Stimulated activated CD8-positive, alpha-beta memory T cell treated with anti-CD3 and anti-CD28 coated beads, Interleukin-4, amount 100 ng/mL, for 24 hours (primary cell): ENCODE measurements at regions not wholly inside any gene's neighbourhood (a gene's known extent, or its start where the extent isn't known, plus 50 kb on each side); places are given as distances from the start of the nearest gene placed in this dataset.

Experiments
- DNase-seq: peaks from one replicate; pipeline ENCODE4 v3.0.0-alpha.2; 2020; ENCODE audit warnings: low read depth

DNA sequence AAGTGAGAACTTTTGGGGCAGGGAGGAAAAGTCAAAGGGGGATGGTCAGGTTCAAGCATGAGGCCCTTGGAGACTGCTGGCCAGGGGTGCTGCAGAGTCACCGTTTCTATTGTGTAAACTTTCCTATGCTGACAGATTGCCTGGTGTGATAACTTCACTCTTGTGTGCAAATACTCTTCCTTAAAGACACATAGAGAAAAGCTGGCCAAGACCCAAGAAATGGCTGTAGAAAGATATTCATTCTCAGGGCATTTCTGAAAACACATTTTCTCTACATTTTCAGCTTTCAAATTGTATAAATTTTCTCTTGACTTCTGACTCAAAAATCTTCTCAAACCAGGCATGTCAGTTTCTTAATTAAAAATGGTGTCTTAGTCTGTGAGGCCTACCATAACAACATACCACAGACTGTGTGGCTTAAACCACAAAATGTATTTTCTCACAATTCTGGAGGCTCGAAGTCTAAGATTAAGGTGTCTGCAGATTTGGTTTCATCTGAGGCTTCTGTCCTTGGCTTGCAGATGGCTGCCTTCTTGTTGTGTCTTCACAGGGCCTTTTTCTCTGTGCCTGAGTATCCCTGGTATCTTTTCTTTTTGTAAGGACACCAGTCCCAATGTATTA is 304.5 kb downstream of the KCNRG start:
- DNase-seq, result no peak

DNA sequence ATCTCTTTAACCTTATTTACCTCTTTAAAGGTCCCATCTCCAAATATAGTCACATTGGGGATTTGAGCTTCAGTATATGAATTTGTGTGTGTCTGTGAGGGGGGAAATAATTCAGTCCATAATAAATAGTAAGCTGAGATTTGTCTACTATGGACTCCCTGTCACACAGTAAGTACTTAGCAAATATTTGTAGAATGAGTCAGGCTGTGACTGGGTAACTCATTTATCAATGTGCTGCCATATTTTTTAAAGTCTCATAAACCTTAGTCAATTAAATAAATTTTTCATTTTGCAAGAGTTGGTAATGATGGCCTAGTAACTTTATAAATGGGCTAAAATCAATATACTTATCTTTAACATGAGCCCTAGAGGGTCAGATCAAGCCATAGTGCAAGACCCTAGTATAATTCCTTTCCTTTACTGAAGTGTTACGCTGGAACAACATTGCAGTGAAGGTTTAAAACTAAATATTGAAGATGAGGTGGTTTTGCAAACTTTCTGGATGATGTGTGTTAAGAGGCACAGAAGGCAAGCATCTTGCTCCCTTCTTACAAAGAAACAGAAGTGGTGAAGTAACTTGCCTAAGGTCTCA is 305.1 kb downstream of the KCNRG start:
- DNase-seq, result no peak

DNA sequence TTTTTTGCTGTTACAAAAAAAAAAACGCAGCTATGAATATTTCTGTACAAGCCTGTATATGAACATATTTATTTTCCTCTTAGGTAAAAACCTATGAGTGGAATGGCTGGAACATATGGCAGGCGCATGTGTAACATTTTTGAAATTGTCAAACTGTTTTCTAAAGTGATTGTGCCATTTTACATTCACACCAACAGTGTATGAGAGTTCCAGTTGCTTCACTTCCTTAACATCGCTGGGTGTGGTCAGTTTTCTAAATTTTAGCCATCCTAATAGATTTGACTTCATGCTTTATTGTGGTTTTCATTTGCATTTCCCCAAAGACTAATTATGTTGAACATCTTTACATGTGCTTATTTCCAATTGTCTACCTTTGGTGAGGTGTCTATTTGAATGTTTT is 306.8 kb downstream of the KCNRG start:
- no peak for DNase-seq

DNA sequence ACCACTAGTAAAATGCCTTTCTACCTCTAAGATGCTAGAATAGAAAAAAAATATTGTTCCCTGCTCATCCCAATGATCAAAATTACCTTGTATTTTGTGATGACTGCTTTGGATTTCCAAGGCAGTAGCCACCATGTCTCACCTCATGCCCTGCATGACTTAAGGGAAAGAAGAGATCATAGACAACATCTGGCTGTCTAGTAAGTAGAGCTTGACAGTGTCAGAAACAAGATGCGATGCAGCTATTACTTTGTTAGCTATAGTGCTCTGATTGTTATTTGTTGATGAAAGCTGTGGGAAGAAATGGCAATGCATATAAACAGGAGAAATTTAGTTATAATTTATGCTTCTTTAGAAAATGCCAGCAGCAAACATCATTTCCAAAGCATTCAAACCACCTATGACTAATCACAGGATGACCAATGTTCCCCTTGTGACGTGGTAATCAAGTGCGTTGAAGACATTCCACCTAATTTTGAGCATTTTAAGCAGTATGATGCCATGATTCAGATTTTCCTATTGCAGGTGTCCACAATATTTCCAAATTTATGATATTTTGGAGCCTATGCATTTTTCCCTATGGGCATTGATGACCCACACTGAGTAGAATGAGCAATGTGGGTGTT is 308.3 kb downstream of the KCNRG start:
- DNase-seq, result no peak

DNA sequence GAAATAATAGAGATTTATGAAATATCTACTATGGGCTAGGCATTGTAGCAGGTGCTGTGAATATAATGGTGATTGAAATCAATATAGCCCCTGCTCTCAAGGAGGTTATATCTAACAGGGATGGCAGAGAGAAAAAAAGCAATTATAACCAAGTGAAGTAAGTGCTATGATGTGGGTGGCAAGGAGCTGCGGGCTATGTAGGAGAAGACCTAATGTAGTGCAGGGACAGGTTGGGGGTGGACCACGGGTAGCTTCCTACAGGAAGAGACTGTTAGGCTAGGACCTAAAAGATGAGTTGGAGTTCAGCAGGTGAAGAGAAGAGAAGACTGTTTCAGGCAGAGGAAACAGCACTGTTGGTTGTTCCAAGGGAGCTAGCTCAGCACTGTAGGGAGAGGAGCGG is 311.0 kb downstream of the KCNRG start:
- DNase-seq, result no peak

DNA sequence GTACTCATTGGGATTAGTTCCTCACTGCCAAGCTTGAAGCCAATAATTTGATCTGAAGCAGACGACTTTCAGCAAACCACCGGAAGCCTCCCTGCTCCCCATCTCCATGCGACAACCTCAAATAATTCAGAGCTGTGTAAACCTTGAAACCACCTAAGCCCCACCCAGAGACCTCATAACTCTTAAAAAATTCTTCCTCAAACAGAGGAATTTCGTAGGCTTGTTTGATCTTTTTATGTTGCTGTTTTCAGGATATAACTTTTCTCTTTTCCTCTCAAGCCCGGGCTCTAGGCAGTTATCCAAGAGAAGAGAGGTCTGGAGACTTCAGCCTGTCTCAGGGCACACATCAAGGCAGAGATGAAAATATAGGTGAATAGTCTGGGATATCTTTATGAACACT is 311.6 kb downstream of the KCNRG start:
- DNase-seq, result no peak

DNA sequence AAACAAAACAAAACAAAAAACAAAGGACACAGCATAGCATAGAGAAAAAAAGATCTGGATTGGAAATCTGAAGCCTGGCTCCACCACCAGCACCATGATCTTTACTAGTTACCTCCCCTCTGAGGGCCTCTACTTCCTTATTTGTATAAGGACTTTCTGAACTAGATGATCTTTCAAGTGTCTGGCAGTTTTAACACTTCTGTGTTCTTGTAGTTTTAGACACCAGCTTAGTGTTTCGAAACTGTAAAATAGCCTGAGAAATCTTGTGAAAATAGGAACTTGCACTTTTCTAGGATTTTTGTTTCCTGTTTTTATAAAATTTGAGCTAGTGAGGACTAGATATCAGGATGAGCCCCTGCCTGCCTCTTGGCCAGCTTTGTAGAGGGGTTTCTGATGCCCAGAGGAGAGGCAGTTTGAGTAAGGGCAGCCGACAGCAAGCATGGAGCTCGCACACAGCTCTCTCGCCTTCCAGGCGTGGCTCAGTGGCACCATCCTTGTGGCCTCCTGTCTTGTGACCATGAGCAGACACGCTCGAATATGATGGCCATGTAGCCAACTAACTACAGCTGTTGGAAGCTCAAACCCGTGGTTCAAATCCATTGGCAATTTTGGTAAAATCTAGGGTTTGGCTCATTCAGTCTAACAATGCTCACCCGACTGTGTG is 319.0 kb downstream of the KCNRG start:
- no peak for DNase-seq

DNA sequence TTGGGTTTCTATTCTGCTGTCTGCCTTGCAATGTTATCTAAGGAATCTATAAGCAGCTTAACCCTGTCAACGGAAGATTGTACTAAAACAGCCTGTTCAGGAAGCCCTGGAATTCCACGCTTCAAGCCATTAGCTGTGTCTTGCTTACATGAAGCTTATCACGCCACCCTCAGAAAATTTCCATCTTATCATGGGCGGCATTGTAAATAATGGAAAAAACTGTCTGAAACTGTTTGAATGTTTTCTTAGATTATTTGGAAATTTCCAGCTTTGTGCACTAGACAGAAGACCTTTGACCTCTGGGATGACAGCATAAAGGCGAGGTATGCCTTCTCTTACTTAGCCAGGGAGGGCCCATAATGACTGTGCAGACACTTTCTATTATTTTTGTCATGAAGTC is 319.7 kb downstream of the KCNRG start:
- DNase-seq, result no peak

DNA sequence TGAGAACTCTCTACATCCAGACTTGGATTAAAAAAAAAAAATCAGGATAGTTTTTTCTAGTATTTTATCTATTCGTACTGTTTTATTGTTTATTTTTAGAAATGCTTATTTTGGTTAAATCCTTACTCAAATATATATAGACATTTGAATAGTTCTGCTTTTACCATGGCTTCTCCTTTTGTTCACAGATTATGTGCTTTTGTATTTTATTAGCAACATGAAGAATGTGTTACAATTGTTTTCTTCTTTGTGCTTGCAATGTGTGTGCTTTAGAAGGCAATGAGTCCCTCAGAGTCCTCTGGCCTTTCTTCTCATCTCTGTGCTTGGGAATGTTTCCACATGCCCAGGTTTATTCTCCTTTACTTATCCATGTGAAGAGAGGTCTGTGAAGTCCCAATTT is 324.0 kb downstream of the KCNRG start:
- no peak for DNase-seq

DNA sequence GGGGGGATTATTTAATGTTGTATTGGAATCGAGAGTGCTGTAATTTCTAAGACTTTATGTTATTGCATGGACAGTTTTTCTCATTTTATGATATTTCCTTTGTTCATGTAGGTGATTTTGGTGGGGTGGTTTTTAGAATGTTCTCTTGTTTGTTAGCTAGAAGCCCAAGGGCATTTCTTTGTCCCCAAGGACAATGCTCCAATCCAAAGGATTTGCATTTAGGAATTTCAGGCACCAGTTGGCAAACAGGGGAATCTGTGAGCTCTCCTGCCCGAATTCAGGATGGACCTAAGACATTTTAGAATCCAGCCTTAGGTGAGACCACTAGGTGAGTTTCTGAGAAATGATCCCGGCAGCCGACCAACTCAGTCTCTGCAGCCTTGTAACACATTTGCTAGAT is 324.9 kb downstream of the KCNRG start:
- no peak for DNase-seq

DNA sequence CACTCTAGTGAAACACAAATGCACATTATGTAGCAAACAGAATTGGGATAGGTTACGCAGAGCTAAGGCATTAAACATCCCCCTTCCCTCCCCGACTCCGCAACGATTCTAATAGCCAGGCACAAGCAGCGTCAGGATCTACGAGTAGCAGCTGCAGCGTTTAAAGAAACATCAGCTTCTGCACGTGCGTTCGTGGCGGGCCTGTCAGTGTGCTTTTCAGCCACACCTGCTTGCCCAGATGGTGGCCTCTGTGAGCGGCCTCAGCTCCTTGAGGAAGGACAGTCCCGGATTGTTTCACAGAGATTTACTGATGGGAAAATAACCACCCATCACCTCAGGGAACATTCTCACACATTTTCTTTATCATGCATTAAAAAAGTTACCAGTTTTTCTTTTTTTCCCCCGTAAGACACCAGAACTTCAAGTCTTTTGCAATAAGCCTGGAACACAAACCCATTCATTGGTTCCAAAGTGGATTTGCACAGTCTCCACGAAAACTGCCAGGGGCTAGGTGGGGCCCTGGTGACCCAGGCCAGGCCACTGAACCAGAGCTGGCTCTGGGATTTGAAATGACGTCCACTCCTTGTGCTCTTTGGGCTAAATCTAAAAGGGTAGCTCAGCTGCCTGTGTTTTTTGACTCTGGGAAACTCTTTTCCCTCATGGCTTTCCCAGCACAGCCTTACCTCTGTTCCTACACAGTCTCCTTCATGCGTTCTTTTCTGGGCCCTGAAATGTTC is 325.5 kb downstream of the KCNRG start:
- no peak for DNase-seq

DNA sequence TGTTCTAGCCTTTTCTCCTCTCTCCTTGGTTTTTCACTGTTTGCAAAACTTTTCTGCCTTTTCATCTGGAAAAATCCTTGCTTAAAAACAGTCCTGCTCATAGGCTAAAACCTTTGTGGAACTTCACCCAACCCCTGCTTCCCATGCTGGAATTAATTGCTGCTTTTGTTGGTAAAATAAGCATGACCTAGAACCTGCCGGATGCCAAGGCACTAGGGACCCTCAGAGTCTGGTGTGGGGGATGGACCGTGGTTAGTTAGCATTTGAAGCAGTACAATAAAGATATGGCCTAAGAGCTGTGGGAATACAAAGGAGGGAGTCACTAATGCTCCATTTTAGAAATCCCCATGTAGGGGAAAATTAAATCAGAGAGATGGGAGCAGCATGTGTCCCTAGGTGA is 326.3 kb downstream of the KCNRG start:
- DNase-seq, result no peak

DNA sequence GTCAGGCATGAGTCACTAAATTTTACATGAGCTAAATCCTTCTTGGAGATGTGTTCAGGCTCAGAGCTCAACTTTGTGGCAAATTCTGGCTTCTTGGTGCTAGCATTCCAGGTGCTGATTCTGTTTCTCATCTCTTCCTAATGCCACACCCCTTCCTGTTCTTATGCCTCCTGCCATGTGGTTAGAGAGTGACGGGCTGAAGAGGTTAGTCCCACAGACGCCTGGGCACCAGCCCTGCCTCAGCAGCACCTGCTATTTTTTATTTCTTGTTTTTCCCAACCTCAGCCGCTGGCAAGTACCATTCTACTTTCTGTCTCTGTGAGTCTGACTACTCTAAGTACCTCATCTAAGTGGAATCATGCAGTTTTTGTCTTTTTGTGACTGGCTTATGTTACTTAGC is 329.5 kb downstream of the KCNRG start:
- DNase-seq, result no peak

DNA sequence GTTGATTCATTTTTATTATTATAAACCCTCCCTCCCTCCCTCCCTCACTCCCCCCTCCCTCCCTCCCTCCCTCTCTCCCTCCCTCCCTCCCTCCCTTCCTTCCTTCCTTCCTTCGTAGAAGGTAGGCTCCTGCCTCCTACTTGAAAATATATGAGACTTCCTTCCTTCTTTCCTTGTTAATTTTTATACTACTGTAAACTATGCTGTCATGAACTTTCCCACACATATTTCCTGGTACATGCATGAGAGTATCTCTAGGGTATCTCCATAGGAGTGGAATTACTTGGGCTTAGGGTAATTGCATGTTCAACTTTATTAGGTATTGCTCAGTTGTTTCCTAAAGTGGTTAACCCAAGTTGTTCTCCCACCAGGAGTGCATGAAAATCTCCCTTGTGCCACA is 330.6 kb downstream of the KCNRG start:
- no peak for DNase-seq

DNA sequence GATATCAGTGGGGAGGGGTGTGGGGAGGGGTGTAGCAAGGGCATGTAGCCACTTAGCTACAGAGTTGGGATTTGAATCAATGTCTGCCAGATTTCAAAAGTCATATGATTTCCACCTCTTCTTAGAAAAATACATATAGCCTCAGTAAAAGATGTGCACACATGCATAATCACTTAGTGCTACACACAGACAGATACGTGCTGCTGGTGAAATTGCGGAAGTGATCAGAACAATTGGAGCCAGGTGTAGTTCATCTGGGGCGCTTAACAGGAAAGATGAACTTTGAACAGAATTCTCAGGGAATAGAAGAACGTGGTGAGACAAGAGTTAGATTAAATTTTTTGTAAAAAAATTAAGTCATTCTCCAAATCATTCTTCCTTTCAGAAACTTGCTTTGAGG is 333.1 kb downstream of the KCNRG start:
- DNase-seq, result no peak

DNA sequence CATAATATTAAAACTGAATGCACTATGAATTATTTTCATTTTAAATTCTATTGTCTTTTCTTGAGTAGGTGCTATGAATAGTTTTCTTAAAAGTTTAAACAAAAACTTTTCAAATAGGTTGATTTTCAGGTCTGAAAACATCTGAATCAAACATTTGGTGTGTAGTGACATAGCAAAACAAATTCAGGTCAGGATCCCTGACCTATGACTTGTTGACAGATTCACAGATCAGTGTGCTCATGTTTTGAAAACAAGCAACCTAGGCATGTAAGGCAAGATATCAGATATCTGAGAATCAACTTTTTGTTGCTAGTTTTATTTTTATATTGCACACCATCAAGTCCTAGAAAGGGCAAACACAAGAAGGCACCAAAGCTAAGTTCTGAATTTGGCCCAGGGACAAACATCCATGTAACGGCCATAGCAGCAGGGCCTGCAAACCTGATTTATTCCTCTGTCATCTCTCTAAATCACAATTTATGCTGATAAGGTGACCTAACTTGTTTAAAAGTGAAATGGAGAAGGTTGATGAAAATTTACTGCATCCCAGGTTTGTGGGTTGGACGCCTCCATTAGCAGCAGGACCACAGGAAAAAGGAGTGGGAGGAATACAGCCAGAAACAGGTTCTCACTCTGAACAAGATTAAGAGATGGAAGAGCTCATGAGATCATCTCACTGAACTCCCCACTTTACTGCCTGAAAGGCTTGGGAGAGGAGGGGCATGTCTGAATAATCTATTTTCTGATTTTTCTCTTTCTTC is 337.7 kb downstream of the KCNRG start:
- DNase-seq, result no peak

DNA sequence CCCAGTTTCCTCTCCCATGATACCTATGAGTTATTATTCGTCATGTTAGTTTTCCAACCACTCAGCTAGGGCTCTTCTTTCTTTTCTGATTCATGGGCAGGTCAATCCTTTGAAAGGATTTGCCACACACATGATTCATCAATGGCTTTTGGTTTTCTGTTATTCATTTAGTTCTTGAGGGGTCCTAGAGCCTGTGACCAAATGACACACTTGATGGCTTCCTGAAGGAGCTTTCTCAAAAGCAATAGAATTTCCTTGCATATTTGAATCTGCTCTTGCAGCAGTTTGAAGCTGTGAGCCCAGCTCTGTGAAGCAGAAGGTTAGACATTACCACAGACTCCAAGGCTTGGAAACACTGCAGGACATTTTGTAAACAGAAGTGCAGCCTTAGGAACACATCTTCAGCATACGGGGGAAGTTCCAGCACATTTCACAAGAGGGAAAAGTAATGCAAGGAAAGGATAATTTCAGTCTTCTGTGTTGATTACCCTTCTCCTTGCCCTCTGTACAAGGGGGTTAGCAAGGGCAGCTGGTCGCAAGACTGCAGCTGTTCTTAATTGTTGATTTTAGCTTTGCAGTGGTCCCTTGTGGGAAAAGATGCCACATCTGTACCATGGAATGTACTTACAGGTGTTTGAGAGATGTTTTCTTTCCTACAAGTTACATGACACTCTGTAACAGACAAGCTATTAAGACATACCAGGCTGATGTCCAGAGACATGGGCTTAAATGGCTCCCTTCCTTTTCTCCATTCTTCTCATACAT is 338.6 kb downstream of the KCNRG start:
- DNase-seq, result no peak

DNA sequence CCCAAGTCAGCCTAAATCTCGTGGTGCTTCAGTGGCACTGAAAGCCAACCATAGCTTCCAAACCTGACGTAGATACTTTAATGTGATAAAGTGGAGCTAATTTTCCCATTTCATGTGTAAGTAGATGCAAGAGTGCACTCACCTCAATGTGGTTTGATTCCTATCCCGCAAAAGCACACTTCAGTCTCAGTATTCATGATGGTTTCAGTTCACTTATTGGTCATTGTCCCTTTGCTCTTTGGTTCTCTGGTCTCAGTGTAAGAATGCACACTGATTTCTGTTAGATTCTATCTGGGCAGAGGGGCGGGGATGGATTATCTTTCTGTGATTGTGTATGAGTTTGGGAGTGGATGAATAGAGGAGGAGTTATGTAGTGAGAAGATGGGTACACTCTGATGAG is 340.6 kb downstream of the KCNRG start:
- no peak for DNase-seq

DNA sequence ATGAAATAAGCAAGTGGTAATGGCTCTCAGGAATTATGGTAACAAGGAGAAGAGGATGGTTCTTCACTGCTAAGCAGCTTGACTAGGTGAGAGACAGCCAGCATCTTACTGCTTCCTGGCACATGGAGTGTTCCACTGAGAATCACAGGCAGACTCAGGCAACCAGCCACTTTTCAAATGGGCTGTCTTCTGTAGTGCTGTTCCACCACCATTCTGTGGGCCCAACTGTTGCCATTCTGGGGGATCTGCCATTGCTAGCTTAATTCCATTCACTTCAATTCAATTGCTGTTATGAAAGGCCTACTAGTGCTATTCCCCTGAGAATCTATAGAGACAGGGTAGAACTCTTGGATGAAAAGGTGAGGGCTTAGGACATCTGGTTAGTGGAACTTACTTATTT is 341.9 kb downstream of the KCNRG start:
- DNase-seq, result no peak

DNA sequence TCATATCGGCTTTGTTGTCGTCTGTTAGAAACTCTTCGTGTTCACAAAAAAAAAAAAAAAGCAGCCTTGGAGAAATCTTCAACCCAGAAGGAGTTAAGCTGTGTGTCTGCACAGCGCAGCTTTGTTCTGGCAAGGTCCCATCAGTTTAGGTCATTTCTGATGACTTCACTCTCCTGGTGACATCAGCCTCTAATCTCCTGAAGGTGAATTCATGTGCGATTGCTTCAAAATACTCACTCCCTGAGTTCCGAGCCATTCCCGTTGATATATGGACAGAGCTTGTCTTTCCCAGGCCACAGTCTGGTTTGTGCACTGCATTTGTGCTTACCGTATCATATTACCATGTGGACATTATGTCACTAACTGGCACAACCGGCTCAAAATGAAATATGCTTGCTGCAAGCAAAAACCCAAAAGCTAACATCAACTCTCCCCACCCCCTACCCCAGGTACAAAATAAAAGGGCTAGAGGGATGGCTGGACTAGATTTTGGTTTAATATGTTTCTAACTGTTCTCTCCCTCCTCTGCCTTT is 342.4 kb downstream of the KCNRG start:
- DNase-seq, result no peak
